NCI-H146 (cell line): ENCODE measurements at regions not wholly inside any gene's neighbourhood (a gene's known extent, or its start where the extent isn't known, plus 50 kb on each side); places are given as distances from the start of the nearest gene placed in this dataset.

Experiments
- DNase-seq: peaks from one replicate; lab custom pipeline; 2025; lab: John Stamatoyannopoulos, UW

GRCh38 chr16:54568906-54569807 lies 282.6 kb upstream of the IRX3 start:
- DNase-seq, result no peak

GRCh38 chr16:54564841-54565240 lies 278.3 kb upstream of the IRX3 start:
- no peak for DNase-seq

- no peak for DNase-seq
These were observed 268.0 kb upstream of the IRX3 start for GRCh38 chr16:54554581-54554980.

- no peak for DNase-seq
These were observed 261.7 kb upstream of the IRX3 start for GRCh38 chr16:54548281-54548680.

DNA sequence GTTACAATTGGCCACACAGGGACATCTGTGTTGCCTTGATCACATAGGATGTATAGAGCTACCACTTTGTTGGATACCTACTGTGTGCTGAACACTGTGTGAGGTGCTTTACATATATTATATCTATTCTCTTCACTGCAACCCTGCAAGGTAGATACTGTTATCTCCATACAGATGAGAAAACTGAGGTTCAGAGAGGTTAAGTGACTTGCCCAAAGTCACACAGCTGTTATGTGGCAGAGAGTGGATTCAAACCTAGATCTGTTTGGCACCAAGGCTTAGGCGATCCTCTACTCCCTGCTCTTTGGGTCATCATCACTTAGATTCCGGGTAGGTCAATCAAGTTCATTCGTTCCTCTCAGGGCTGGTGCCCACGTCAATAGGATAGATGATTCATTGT lies 260.5 kb upstream of the IRX3 start:
- no peak for DNase-seq

DNA sequence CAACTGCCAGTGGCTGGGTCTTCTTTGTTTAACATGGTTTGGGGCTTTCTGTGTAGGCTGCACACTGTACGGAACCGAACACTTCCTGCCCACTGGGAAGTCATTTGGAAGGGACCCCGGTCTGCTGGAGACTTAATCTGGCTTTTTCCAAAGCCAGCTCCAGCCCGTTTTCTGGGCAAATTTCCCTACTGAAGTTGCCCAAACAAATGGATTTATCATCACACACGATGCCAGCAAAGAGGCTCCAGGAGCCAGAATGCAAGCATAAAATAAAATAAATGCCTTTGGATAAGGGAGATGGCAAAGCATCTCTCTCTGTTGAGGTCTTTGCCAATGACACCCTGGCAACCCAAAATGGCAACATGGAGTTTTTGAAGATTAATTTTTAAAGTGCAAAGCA lies 259.9 kb upstream of the IRX3 start:
- peak; percentile 65 for DNase-seq

GRCh38 chr16:54545854-54546511 lies 259.4 kb upstream of the IRX3 start:
- DNase-seq, result peak; percentile 53

GRCh38 chr16:54544553-54545180 lies 258.1 kb upstream of the IRX3 start:
- DNase-seq, result no peak

DNA sequence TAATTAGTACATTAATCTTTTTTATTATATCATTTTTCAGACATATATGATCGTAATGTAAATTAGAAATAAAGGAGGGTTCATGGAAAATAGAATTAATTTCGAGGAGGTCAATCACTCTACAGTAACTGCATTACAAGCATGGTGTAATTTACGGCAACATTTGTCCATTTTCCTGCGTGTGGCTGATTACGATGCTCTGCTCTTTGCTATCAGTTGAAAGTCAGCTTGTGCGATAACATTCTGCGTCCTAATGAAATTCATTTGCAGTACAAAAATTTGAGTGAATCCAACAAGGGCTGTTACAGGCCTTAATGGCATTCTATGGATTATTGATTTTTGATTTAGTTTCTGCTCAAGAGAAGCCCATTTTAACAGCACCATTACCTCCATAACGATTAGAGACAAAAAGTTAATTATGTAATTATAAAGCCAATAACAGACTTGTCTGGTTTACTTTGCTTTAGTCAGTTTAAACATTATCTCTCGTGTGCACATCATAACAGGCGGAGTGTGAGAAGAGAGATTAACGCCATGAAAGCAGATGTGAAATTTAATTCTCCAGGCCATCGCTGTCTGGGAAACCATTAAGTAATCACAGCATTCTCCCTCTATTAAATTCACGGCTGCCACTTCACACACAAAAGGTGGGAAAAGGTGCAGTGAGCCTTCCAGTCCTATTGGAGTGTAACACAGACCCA lies 256.4 kb upstream of the IRX3 start:
- DNase-seq, result peak; percentile 64

- DNase-seq, result peak; percentile 1
These were observed 254.1 kb upstream of the IRX3 start for GRCh38 chr16:54540525-54541180.

DNA sequence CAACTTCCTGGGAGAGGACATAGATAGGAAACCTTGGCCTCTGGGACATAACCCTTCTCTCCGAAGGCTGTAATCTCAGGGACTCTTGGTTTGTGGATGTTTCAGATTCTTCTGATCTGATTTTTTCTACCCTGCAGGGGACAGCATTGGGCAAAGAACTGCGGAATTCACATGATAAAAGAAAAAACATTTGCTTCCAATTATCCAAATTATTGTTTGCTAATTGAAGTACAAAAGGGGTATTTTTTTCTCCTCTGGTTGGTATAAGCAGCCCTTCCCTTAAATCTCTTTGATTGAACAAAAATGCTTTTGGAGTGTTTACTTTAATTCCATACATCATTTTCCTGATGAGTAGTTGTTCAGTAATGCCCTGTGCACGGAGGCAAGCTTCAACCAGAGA lies 251.7 kb upstream of the IRX3 start:
- no peak for DNase-seq

- DNase-seq, result no peak
These were observed 247.4 kb upstream of the IRX3 start for GRCh38 chr16:54533856-54534490.

DNA sequence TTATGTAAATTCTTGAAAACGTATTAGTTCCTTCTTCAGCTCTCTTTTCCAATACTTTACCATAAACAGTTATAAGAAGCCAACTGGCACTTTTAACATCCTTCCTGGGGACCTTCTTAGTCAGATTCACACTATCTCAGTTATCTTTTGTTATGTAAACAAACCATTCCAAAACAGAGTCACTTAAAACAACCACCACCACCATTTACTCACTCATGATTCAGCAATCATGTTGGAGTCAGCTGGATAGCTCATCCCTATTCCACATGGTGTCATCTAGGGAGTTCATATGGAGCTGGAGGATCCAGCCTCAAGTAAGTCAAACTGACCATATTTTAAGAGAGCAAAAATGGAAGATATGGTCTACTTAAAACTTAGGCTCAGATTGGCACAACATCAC lies 240.3 kb upstream of the IRX3 start:
- no peak for DNase-seq

- DNase-seq, result no peak
These were observed 239.5 kb upstream of the IRX3 start for GRCh38 chr16:54526087-54526486.

DNA sequence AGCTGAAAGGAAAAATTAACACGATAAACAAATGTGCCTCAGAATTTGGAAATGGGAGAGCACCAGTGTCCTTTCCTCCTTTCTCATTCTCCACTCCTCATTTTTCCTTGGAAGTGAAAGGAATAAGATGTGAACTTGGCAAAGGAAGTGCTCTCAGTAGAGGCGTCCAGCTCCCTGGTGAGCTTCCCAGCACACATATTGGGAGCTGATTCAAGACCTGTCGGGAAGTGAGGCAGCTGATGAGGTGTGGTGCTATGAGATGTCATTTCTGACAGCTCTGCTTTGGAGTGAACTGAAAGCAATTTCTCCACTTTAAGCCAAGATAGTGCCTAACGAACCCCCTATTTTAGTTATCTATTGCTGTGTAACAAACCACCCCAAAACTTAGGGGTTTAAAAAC lies 238.5 kb upstream of the IRX3 start:
- DNase-seq, result no peak

DNA sequence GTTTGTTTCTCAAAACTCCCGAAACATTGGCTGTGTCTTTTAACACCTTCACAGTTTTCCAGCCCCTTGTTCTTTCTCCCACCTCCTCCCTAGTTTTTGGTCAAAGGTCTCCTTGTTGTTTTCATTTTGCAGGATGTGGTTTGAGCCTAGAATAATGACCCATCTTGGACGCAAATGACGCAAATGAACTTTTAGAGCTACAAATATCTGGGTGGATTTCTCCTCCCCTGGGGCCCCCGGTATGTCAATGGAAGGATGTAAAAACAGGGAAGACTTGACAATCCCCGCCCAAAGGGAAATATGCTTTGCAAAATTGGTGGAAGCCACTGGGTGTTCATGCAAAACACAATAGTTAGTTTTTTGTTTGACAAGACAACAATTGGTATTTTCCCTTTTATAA lies 236.0 kb upstream of the IRX3 start:
- DNase-seq, result no peak

GRCh38 chr16:54521327-54521726 lies 234.7 kb upstream of the IRX3 start:
- DNase-seq, result no peak

DNA sequence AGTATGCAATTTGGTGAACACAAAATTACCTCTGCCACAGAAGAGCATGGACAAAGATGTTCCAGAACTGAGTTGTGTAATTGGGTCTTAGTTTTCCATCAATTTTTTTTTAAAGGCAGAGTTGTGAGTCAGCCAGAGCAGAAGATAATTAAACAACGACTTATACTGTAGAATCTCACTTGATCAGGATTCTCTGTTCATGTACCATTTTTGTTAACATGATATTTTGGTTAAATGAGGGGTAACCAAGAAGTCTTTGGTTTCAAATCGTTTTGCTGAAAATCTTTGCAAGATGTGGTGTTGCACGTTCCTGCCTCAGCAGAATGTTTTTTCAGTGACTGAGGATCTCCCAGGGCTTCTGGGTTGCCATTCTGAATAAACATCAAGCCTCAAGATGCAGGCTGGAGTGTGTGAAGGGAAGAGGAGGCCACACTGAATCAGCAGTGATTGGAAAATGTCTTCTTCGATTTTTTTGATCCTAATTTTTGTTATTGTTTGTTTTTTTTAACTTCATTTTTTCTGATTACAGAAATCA lies 232.6 kb upstream of the IRX3 start:
- DNase-seq, result no peak

- DNase-seq, result no peak
These were observed 230.6 kb upstream of the IRX3 start for GRCh38 chr16:54517181-54517580.

- no peak for DNase-seq
These were observed 225.9 kb upstream of the IRX3 start for GRCh38 chr16:54512467-54512995.

GRCh38 chr16:54511222-54511731 lies 224.7 kb upstream of the IRX3 start:
- no peak for DNase-seq
